WERI-Rb-1 (cell line): ENCODE measurements at regions not wholly inside any gene's neighbourhood (a gene's known extent, or its start where the extent isn't known, plus 50 kb on each side); places are given as distances from the start of the nearest gene placed in this dataset.

Experiments used
- DNase-seq: peaks from one replicate; pipeline ENCODE4 v3.0.0-alpha.2; 2020
- H3K27ac ChIP-seq: fragments of 250-450 bp; sonication (Bioruptor Pico); 2 replicates; pipeline ENCODE4 v1.5.1; 2020; ENCODE audit warnings: mild to moderate bottlenecking, moderate library complexity
- H3K27me3 ChIP-seq: fragments of 250-450 bp; sonication (Bioruptor Pico); 2 replicates; pipeline ENCODE4 v1.5.1; 2021; ENCODE audit warnings: mild to moderate bottlenecking, low read depth, moderate library complexity; ENCODE audit not compliant: insufficient read depth, severe bottlenecking
- H3K36me3 ChIP-seq: fragments of 250-450 bp; sonication (Bioruptor Pico); 2 replicates; pipeline ENCODE4 v1.5.1; 2020; ENCODE audit warnings: mild to moderate bottlenecking, moderate library complexity
- H3K4me3 ChIP-seq: 2 replicates; pipeline ENCODE4 v1.5.1; 2011; ENCODE audit warnings: low read depth, mild to moderate bottlenecking, control low read depth, low read length
- H3K9me3 ChIP-seq: fragments of 250-450 bp; sonication (Bioruptor Pico); 2 replicates; pipeline ENCODE4 v1.5.1; 2021; ENCODE audit warnings: mild to moderate bottlenecking, moderate library complexity; ENCODE audit not compliant: severe bottlenecking
- CTCF ChIP-seq: IDR thresholded peaks from 2 replicates; pipeline ENCODE4 v1.5.1; 2011; ENCODE audit warnings: low read depth, mild to moderate bottlenecking, control low read depth, inconsistent platforms, low read length

- Histone ChIP-seq H3K27me3 (no peaks in the 10 kb centered on the region), H3K9me3 (peaks cover 15% of the 10 kb centered on the region), H3K4me3 (no peak overlapping the region), H3K36me3 (no peaks in the 10 kb centered on the region), H3K27ac (no peak overlapping the region)
- no peak for TF ChIP-seq CTCF
- no peak for DNase-seq
Measured at GRCh38 chr1:11345971-11346715, 73.1 kb downstream of the UBIAD1 start.

GRCh38 chr1:11350265-11350664 is 77.3 kb downstream of the UBIAD1 start:
- TF ChIP-seq CTCF = no peak
- no peaks in the 10 kb centered on the region for H3K27me3 ChIP-seq
- H3K27ac ChIP-seq = no peak overlapping the region
- H3K36me3 ChIP-seq = no peaks in the 10 kb centered on the region
- no peak overlapping the region for H3K4me3 ChIP-seq
- DNase-seq = no peak
- peaks cover 22% of the 10 kb centered on the region for H3K9me3 ChIP-seq

- DNase-seq = no peak
- Histone ChIP-seq H3K27me3 (no peaks in the 10 kb centered on the region), H3K27ac (no peak overlapping the region), H3K9me3 (peaks cover 22% of the 10 kb centered on the region), H3K4me3 (no peak overlapping the region), H3K36me3 (no peaks in the 10 kb centered on the region)
- TF ChIP-seq CTCF = peak; percentile 42
Measured at GRCh38 chr1:11352058-11352715, 79.2 kb downstream of the UBIAD1 start.

- no peak for DNase-seq
- no peak overlapping the region for H3K4me3 ChIP-seq
- no peak for TF ChIP-seq CTCF
- no peak overlapping the region for H3K27ac ChIP-seq
- peaks cover 22% of the 10 kb centered on the region for H3K9me3 ChIP-seq
- H3K27me3 ChIP-seq = no peaks in the 10 kb centered on the region
- H3K36me3 ChIP-seq = no peaks in the 10 kb centered on the region
Measured at GRCh38 chr1:11352816-11353799, 80.1 kb downstream of the UBIAD1 start.

GRCh38 chr1:11354893-11355553 is 82.0 kb downstream of the UBIAD1 start:
- DNase-seq = no peak
- Histone ChIP-seq H3K9me3 (peaks cover 16% of the 10 kb centered on the region), H3K27me3 (no peaks in the 10 kb centered on the region), H3K27ac (no peak overlapping the region), H3K4me3 (no peak overlapping the region), H3K36me3 (no peaks in the 10 kb centered on the region)
- no peak for TF ChIP-seq CTCF
